HK-2 (cell line): ENCODE measurements at regions not wholly inside any gene's neighbourhood (a gene's known extent, or its start where the extent isn't known, plus 50 kb on each side); places are given as distances from the start of the nearest gene placed in this dataset.
"Not testable (repeated sequence)": the region's sequence is repeated elsewhere in the genome, so short reads cannot be mapped to it uniquely, and the experiment has no call there.

Experiments used
- DNase-seq: peaks from one replicate; pipeline ENCODE4 v3.0.0-alpha.2; 2018; ENCODE audit not compliant: unreplicated experiment

GRCh38 chr2:224178056-224178455 is 139.0 kb upstream of the SERPINE2 start:
- no peak for DNase-seq

- no peak for DNase-seq
Observed at GRCh38 chr2:224175538-224175937, 136.5 kb upstream of the SERPINE2 start.

GRCh38 chr2:224174990-224175389 is 135.9 kb upstream of the SERPINE2 start:
- no peak for DNase-seq

- DNase-seq = no peak
Observed at GRCh38 chr2:224174521-224174920, 135.4 kb upstream of the SERPINE2 start.

- DNase-seq = no peak
Observed at GRCh38 chr2:224173933-224174332, 134.8 kb upstream of the SERPINE2 start.

GRCh38 chr2:224173210-224173609 is 134.1 kb upstream of the SERPINE2 start:
- DNase-seq = no peak

GRCh38 chr2:224171226-224171625 is 132.1 kb upstream of the SERPINE2 start:
- DNase-seq = no peak

GRCh38 chr2:224169847-224170246 is 130.8 kb upstream of the SERPINE2 start:
- no peak for DNase-seq

- not testable (repeated sequence) for DNase-seq
Observed at GRCh38 chr2:224167781-224168180, 128.7 kb upstream of the SERPINE2 start.

GRCh38 chr2:224166654-224167053 is 127.6 kb upstream of the SERPINE2 start:
- no peak for DNase-seq

- DNase-seq = no peak
Observed at GRCh38 chr2:224165901-224166319, 126.8 kb upstream of the SERPINE2 start.

GRCh38 chr2:224163566-224164307 is 124.7 kb upstream of the SERPINE2 start:
- no peak for DNase-seq

- no peak for DNase-seq
Observed at GRCh38 chr2:224162122-224162521, 123.0 kb upstream of the SERPINE2 start.

GRCh38 chr2:224161712-224162111 is 122.6 kb upstream of the SERPINE2 start:
- no peak for DNase-seq

GRCh38 chr2:224160917-224161316 is 121.8 kb upstream of the SERPINE2 start:
- DNase-seq = no peak

GRCh38 chr2:224159345-224159928 is 120.4 kb upstream of the SERPINE2 start:
- DNase-seq = no peak

- no peak for DNase-seq
Observed at GRCh38 chr2:224158831-224159230, 119.7 kb upstream of the SERPINE2 start.

- no peak for DNase-seq
Observed at GRCh38 chr2:224158061-224158460, 119.0 kb upstream of the SERPINE2 start.

GRCh38 chr2:224157655-224158054 is 118.6 kb upstream of the SERPINE2 start:
- DNase-seq = no peak

GRCh38 chr2:224156436-224156835 is 117.3 kb upstream of the SERPINE2 start:
- no peak for DNase-seq

- no peak for DNase-seq
Observed at GRCh38 chr2:224155896-224156295, 116.8 kb upstream of the SERPINE2 start.

- no peak for DNase-seq
Observed at GRCh38 chr2:224155371-224155770, 116.3 kb upstream of the SERPINE2 start.

GRCh38 chr2:224151680-224152310 is 112.7 kb upstream of the SERPINE2 start:
- no peak for DNase-seq
